ENCODE measurements at regions not wholly inside any gene's neighbourhood (a gene's known extent, or its start where the extent isn't known, plus 50 kb on each side); places are given as distances from the start of the nearest gene placed in this dataset.
A peak's percentile ranks its signal among the peaks of the same experiment; 100 is the strongest.

DNA sequence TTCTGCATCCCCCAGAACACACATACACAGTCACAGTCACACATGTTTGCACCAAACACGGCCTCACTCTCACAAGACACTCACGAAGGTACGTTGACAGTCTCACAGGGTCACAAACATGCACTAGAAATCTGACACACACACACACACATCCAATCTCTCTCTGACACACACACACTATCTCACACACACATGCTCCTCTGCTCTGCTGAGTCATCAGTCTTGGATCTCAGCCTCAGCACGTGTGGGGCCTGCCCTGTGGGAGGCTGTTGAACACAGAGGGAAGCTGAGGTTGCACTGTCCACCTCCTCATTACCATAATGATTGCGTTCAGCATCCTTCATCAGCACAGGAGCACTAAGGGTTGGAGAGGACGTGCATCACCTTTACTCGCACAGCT, 188.8 kb downstream of the MTRR start:
- Histone ChIP-seq H3K9me3 (no peaks in the 10 kb centered on the region), H3K27ac (no peak overlapping the region), H3K4me1 (peaks cover 27% of the 10 kb centered on the region), H3K4me3 (no peak overlapping the region), H3K36me3 (ENCODE audit: low read depth, missing control alignments) (no peaks in the 10 kb centered on the region), H3K27me3 (no peaks in the 10 kb centered on the region)
- 53 to 70% methylated on average over 7 of the region's 7 CpGs for WGBS, 2 donors
- DNase-seq, result peak; percentile 59
- no peak for TF ChIP-seq POLR2A (IDR thresholded peaks at IDR 0.05)
- TF ChIP-seq, protein P1, sequence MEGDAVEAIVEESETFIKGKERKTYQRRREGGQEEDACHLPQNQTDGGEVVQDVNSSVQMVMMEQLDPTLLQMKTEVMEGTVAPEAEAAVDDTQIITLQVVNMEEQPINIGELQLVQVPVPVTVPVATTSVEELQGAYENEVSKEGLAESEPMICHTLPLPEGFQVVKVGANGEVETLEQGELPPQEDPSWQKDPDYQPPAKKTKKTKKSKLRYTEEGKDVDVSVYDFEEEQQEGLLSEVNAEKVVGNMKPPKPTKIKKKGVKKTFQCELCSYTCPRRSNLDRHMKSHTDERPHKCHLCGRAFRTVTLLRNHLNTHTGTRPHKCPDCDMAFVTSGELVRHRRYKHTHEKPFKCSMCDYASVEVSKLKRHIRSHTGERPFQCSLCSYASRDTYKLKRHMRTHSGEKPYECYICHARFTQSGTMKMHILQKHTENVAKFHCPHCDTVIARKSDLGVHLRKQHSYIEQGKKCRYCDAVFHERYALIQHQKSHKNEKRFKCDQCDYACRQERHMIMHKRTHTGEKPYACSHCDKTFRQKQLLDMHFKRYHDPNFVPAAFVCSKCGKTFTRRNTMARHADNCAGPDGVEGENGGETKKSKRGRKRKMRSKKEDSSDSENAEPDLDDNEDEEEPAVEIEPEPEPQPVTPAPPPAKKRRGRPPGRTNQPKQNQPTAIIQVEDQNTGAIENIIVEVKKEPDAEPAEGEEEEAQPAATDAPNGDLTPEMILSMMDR (IDR thresholded peaks at IDR 0.05), result no peak
- intact Hi-C loops (cut with DNase I; ENCODE audit: low total_unique reads), result no loop called here

DNA sequence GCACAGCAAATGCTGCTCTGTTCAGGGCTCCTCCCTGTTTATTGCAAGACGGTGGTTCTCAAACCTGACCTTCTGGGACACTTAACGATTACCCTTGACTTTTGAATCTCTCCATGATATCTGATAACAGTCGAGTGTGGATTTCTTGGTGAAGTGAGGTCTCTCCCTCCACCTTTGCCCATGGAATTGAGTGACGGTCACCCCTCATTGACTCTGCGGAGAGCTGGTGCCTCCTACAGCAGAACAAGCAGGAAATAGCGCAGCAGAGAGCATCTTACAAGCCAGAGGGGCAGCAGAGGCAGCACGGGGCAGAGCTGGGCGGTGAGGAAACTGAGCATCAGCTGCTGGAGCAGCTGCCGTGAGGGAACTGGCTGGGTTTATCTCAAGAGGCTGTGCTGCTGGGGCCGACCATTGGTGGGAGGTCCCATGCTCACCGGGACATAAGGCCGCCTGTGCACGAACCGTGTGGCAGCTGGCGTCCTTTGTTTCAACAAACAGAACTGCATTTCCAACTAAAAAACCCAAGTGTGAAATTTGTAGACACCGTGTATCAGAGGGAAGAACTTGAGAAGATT, 189.8 kb downstream of the MTRR start:
- Histone ChIP-seq H3K9me3 (no peaks in the 10 kb centered on the region), H3K27ac (no peak overlapping the region), H3K27me3 (no peaks in the 10 kb centered on the region), H3K36me3 (ENCODE audit: low read depth, missing control alignments) (no peaks in the 10 kb centered on the region), H3K4me1 (peaks cover 28% of the 10 kb centered on the region), H3K4me3 (no peak overlapping the region)
- intact Hi-C loops (cut with DNase I; ENCODE audit: low total_unique reads), result no loop called here
- no peak for TF ChIP-seq POLR2A (IDR thresholded peaks at IDR 0.05)
- TF ChIP-seq, protein P1 (IDR thresholded peaks at IDR 0.05), result no peak
- no peak for DNase-seq
- WGBS, 2 donors, result 56 to 75% methylated on average over 6 to 16 of the region's 16 CpGs

DNA sequence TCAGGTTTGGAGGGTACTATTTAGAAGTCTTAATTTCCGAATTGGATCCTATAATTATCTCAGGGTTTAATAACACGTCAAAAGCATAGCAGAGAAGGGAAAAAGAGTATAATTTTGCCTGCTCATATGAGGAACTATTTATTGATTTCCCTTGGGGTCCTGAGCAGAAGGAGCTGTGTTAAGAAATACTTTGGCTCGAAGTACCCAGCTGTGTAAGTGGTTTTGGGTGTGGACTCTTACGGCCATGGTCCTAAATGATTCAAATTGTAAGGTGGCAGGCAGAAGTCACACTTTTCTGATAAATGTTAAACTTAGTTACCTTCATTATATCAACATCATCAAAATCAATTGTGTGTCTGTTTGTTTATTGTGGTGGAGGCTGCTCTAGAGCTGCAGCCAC, 190.4 kb downstream of the MTRR start:
- no peak overlapping the region for H3K27ac ChIP-seq
- H3K4me3 ChIP-seq, result no peak overlapping the region
- no peaks in the 10 kb centered on the region for H3K36me3 ChIP-seq (ENCODE audit: low read depth, missing control alignments)
- intact Hi-C loops (cut with DNase I; ENCODE audit: low total_unique reads), result no loop called here
- H3K4me1 ChIP-seq, result peaks cover 28% of the 10 kb centered on the region
- no peak for DNase-seq
- no peaks in the 10 kb centered on the region for H3K27me3 ChIP-seq
- WGBS, 2 donors, result 64 to 74% methylated on average over 4 of the region's 4 CpGs
- no peaks in the 10 kb centered on the region for H3K9me3 ChIP-seq
- TF ChIP-seq, protein P1 (IDR thresholded peaks at IDR 0.05), result no peak
- TF ChIP-seq POLR2A (IDR thresholded peaks at IDR 0.05), result no peak

DNA sequence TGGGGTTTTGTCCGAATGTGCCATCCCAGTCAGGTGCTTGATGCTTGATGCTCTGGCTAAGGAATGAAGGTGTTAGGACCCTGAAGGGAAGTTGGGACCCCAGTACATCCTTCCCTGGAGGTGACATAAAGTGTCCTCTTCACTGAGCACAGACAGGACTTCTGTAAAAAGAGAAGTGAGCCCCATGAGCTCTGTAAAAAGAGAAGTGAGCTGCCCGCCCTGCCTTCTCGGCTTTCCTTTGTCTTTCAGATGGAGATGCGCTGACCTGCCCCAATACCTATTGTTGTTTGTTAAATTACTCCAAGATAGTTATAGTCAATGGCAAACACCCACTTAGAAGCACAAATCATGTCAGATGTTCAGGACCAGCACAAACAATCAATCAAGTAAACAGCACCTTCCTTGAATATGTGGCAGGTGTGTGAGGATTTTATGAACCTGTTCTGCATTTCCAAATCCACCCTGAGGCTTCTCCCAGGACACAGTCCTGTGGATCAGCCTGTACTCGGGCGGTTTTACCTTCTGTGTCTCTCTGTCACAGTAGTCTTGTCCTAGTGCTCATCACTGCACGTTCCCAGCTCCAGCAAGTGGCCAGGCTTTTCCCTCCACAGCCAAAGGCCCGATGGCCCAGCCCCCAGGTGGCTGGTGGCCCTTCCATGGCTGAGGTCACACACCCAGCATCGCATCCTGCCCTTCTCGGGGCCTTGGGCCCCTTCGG, 191.4 kb downstream of the MTRR start:
- 59 to 66% methylated on average over 10 to 11 of the region's 11 CpGs for WGBS, 2 donors
- Histone ChIP-seq H3K36me3 (ENCODE audit: low read depth, missing control alignments) (no peaks in the 10 kb centered on the region), H3K4me1 (peaks cover 28% of the 10 kb centered on the region), H3K4me3 (no peak overlapping the region), H3K27ac (no peak overlapping the region), H3K9me3 (no peaks in the 10 kb centered on the region), H3K27me3 (no peaks in the 10 kb centered on the region)
- DNase-seq, result no peak
- no peak for TF ChIP-seq POLR2A (IDR thresholded peaks at IDR 0.05)
- TF ChIP-seq, protein P1 (IDR thresholded peaks at IDR 0.05), result no peak
- intact Hi-C loops (cut with DNase I; ENCODE audit: low total_unique reads), result no loop called here
